Neural progenitor cell (in vitro differentiated cells): ENCODE measurements at regions not wholly inside any gene's neighbourhood (a gene's known extent, or its start where the extent isn't known, plus 50 kb on each side); places are given as distances from the start of the nearest gene placed in this dataset.

Experiments used
- CTCF ChIP-seq: fragments of 200-600 bp; sonication (generic); IDR thresholded peaks from 2 replicates; pipeline ENCODE4 v1.5.1; 2017; ENCODE audit warnings: antibody characterized with exemption, mild to moderate bottlenecking
- EZH2phosphoT487 ChIP-seq: fragments of 200-600 bp; sonication (generic); IDR thresholded peaks from 2 replicates; pipeline ENCODE4 v1.6.1; 2017; ENCODE audit warnings: antibody characterized with exemption

- TF ChIP-seq CTCF (no peak), EZH2phosphoT487 (no peak)
Observed at GRCh38 chr1:188224263-188224662, 1395.5 kb downstream of the PLA2G4A start.
